Testis (tissue), 2 donors: ENCODE measurements at regions not wholly inside any gene's neighbourhood (a gene's known extent, or its start where the extent isn't known, plus 50 kb on each side); places are given as distances from the start of the nearest gene placed in this dataset.

Experiments
- DNase-seq: peaks from one replicate; pipeline ENCODE4 v3.0.0-alpha.2; 2019
- H3K27ac ChIP-seq, 2 donors: fragments of 200-600 bp; sonication (generic); one replicate each; pipeline ENCODE4 v1.5.1; 2019
- H3K27me3 ChIP-seq: fragments of 200-600 bp; sonication (generic); one replicate; pipeline ENCODE4 v1.5.1; 2019
- H3K36me3 ChIP-seq: fragments of 200-600 bp; sonication (generic); one replicate; pipeline ENCODE4 v1.5.1; 2017; ENCODE audit warnings: low read depth; ENCODE audit errors: missing control alignments
- H3K4me1 ChIP-seq: fragments of 200-600 bp; sonication (generic); one replicate; pipeline ENCODE4 v1.5.1; 2019
- H3K4me3 ChIP-seq, 2 donors: fragments of 200-600 bp; sonication (generic); one replicate each; pipeline ENCODE4 v1.5.1; 2017 to 2019
- H3K9me3 ChIP-seq: fragments of 200-600 bp; sonication (generic); one replicate; pipeline ENCODE4 v1.5.1; 2017
- CTCF ChIP-seq, 3 experiments: fragments of 450-650 bp in 2 of 3; fragments of 200-600 bp in 1 of 3; sonication (generic) in 1 of 3; IDR thresholded peaks; one replicate each; pipeline ENCODE4 v1.5.1; 2016 to 2019; ENCODE audit warnings: antibody characterized with exemption in 3 of 3, mild to moderate bottlenecking in 2 of 3, moderate library complexity in 1 of 3
- POLR2A ChIP-seq: fragments of 450-650 bp; IDR thresholded peaks from one replicate; pipeline ENCODE4 v1.6.1; 2017; ENCODE audit warnings: antibody characterized with exemption, mild to moderate bottlenecking, moderate library complexity
- WGBS, 2 donors: methylation state at CpG; one replicate each; pipeline ENCODE4 v1.1.5; 2018; 5-methylcytosine and 5-hydroxymethylcytosine counted together
- intact Hi-C: fragments of 100-400 bp; cut with DNase I; formaldehyde crosslinking; loops from one replicate; pipeline ENCODE4 v1.15.1; 2023; ENCODE audit warnings: low total_unique reads

- no peak overlapping the region for H3K4me3 ChIP-seq
- no peak for DNase-seq
- H3K27me3 ChIP-seq: no peaks in the 10 kb centered on the region
- H3K27ac ChIP-seq: no peak overlapping the region
- H3K9me3 ChIP-seq: no peaks in the 10 kb centered on the region
- 93 to 95% methylated on average over 3 of the region's 3 CpGs for WGBS, 2 donors
- H3K4me1 ChIP-seq: no peaks in the 10 kb centered on the region
- no peak for TF ChIP-seq POLR2A
- no peak for TF ChIP-seq CTCF (IDR thresholded peaks at IDR 0.05)
- intact Hi-C loops: no loop called here
- H3K36me3 ChIP-seq: no peaks in the 10 kb centered on the region
Observed at GRCh38 chr1:187872550-187872949, 1043.8 kb downstream of the PLA2G4A start.

- 88 to 93% methylated on average over 2 of the region's 2 CpGs for WGBS, 2 donors
- Histone ChIP-seq H3K36me3 (no peaks in the 10 kb centered on the region), H3K27me3 (no peaks in the 10 kb centered on the region), H3K4me1 (no peaks in the 10 kb centered on the region), H3K9me3 (no peaks in the 10 kb centered on the region), H3K4me3 (no peak overlapping the region), H3K27ac (no peak overlapping the region)
- TF ChIP-seq CTCF (IDR thresholded peaks at IDR 0.05) (no peak), POLR2A (no peak)
- intact Hi-C loops: no loop called here
- no peak for DNase-seq
Observed at GRCh38 chr1:187873126-187873525, 1044.4 kb downstream of the PLA2G4A start.

GRCh38 chr1:187876775-187877174 is 1048.0 kb downstream of the PLA2G4A start:
- no peak for TF ChIP-seq POLR2A
- TF ChIP-seq CTCF (IDR thresholded peaks at IDR 0.05): no peak
- H3K9me3 ChIP-seq: no peaks in the 10 kb centered on the region

GRCh38 chr1:187877220-187877619 is 1048.5 kb downstream of the PLA2G4A start:
- H3K4me1 ChIP-seq: no peaks in the 10 kb centered on the region
- no peak for DNase-seq
- intact Hi-C loops: no loop called here
- H3K4me3 ChIP-seq: no peak overlapping the region
- H3K36me3 ChIP-seq: no peaks in the 10 kb centered on the region
- no peaks in the 10 kb centered on the region for H3K9me3 ChIP-seq
- TF ChIP-seq CTCF (IDR thresholded peaks at IDR 0.05) (no peak), POLR2A (no peak)
- H3K27ac ChIP-seq: no peak overlapping the region
- no peaks in the 10 kb centered on the region for H3K27me3 ChIP-seq
- 59 to 69% methylated on average over 5 of the region's 5 CpGs for WGBS, 2 donors

More at GRCh38 chr1:187876775-187877174, 1048.0 kb downstream of the PLA2G4A start:
- DNase-seq: no peak
- intact Hi-C loops: no loop called here
- Histone ChIP-seq H3K27me3 (no peaks in the 10 kb centered on the region), H3K36me3 (no peaks in the 10 kb centered on the region), H3K4me3 (no peak overlapping the region), H3K27ac (no peak overlapping the region), H3K4me1 (no peaks in the 10 kb centered on the region)
- WGBS, 2 donors: 95 to 97% methylated on average over 2 of the region's 2 CpGs

- Histone ChIP-seq H3K9me3 (no peaks in the 10 kb centered on the region), H3K4me3 (no peak overlapping the region), H3K27ac (no peak overlapping the region), H3K4me1 (no peaks in the 10 kb centered on the region), H3K27me3 (no peaks in the 10 kb centered on the region), H3K36me3 (no peaks in the 10 kb centered on the region)
- TF ChIP-seq POLR2A: no peak
- TF ChIP-seq CTCF (IDR thresholded peaks at IDR 0.05): no peak
- DNase-seq: no peak
- intact Hi-C loops: no loop called here
- WGBS, 2 donors: 88 to 91% methylated on average over 8 of the region's 8 CpGs
Observed at GRCh38 chr1:187878883-187879282, 1050.1 kb downstream of the PLA2G4A start.
